Upper lobe of left lung (tissue), 6 donors: ENCODE measurements at regions not wholly inside any gene's neighbourhood (a gene's known extent, or its start where the extent isn't known, plus 50 kb on each side); places are given as distances from the start of the nearest gene placed in this dataset.

Source experiments
- ATAC-seq, 2 donors: fragments of 200-7000 bp; cut with Tn5 transposase; one replicate each; pipeline ENCODE4 v1.9.1; 2022; ENCODE audit warnings: mild to moderate bottlenecking in 2 of 2, moderate library complexity in 2 of 2; ENCODE audit not compliant: low FRiP score in 2 of 2
- DNase-seq, 2 donors: peaks; one replicate each; pipeline ENCODE4 v3.0.0-alpha.2; 2019 to 2020
- H3K27ac ChIP-seq, 4 donors: fragments of 200-600 bp; sonication (generic); one replicate each; pipeline ENCODE4 v1.5.1; 2016 to 2019
- H3K27me3 ChIP-seq, 4 donors: fragments of 200-600 bp; sonication (generic); one replicate each; pipeline ENCODE4 v1.5.1; 2017 to 2019
- H3K36me3 ChIP-seq, 4 donors: fragments of 200-600 bp; sonication (generic); one replicate each; pipeline ENCODE4 v1.5.1; 2016 to 2019
- H3K4me1 ChIP-seq, 4 donors: fragments of 200-600 bp; sonication (generic); one replicate each; pipeline ENCODE4 v1.5.1; 2018 to 2019
- H3K4me3 ChIP-seq, 4 donors: fragments of 200-600 bp; sonication (generic); one replicate each; pipeline ENCODE4 v1.5.1; 2017 to 2019; ENCODE audit warnings: mild to moderate bottlenecking in 2 of 4, moderate library complexity in 1 of 4
- H3K9me3 ChIP-seq, 4 donors: fragments of 200-600 bp; sonication (generic); one replicate each; pipeline ENCODE4 v1.5.1; 2018 to 2019
- CTCF ChIP-seq, 6 experiments: fragments of 450-650 bp in 4 of 6; fragments of 200-600 bp in 2 of 6; sonication (generic) in 2 of 6; IDR thresholded peaks; one replicate each; pipeline ENCODE4 v1.5.1; 2016 to 2019; ENCODE audit warnings: antibody characterized with exemption in 6 of 6
- EP300 ChIP-seq, 4 donors: sonication (generic); formaldehyde crosslinking; IDR thresholded peaks; one replicate each; pipeline ENCODE4 v1.5.1; 2017; ENCODE audit warnings: antibody characterized with exemption in 4 of 4, control low read depth in 2 of 4
- POLR2A ChIP-seq, 4 donors: fragments of 450-650 bp; IDR thresholded peaks; one replicate each; pipeline ENCODE4 v1.5.1; 2016 to 2017; ENCODE audit warnings: antibody characterized with exemption in 4 of 4, mild to moderate bottlenecking in 2 of 4
- POLR2AphosphoS5 ChIP-seq, 2 donors: sonication (generic); formaldehyde crosslinking; IDR thresholded peaks; one replicate each; pipeline ENCODE4 v1.5.1; 2017; ENCODE audit warnings: antibody characterized with exemption in 2 of 2
- WGBS, 2 donors: methylation state at CpG; one replicate each; pipeline ENCODE4 v1.1.5; 2017 to 2018; 5-methylcytosine and 5-hydroxymethylcytosine counted together
- donor health status: DM: no; HTN: no; CAD: no; lungs with moderate emphysema.
- donor health status: DM: no; HTN: yes; CAD: no; lungs with severe emphysema.

GRCh38 chr6:167462514-167463312 lies 137.8 kb downstream of the TTLL2 start:
- DNase-seq (no peak), ATAC-seq (no peak)
- Histone ChIP-seq H3K36me3 (no peaks in the 10 kb centered on the region), H3K27me3 (no peaks in the 10 kb centered on the region), H3K4me1 (peaks cover 0 to 6% (median 0%) of the 10 kb centered on the region in 4 donors), H3K4me3 (no peak overlapping the region), H3K9me3 (no peaks in the 10 kb centered on the region), H3K27ac (no peak overlapping the region)
- 88% methylated on average over 12 of the region's 12 CpGs for WGBS, 2 donors
- TF ChIP-seq POLR2AphosphoS5 (IDR thresholded peaks at IDR 0.05), result no peak
- no peak for TF ChIP-seq POLR2A (IDR thresholded peaks at IDR 0.05)
- TF ChIP-seq CTCF (IDR thresholded peaks at IDR 0.05), result no peak
- TF ChIP-seq EP300 (IDR thresholded peaks at IDR 0.05), result no peak

GRCh38 chr6:167464177-167464576 lies 139.3 kb downstream of the TTLL2 start:
- Histone ChIP-seq H3K27ac (peak overlapping the region in 1 of 4 donors; percentile 37), H3K36me3 (no peaks in the 10 kb centered on the region), H3K9me3 (no peaks in the 10 kb centered on the region), H3K4me1 (peaks cover 0 to 6% (median under 1%) of the 10 kb centered on the region in 4 donors), H3K4me3 (no peak overlapping the region), H3K27me3 (no peaks in the 10 kb centered on the region)
- 88 to 93% methylated on average over 7 of the region's 7 CpGs for WGBS, 2 donors
- DNase-seq, result no peak
- TF ChIP-seq POLR2AphosphoS5 (IDR thresholded peaks at IDR 0.05), result no peak
- TF ChIP-seq CTCF (IDR thresholded peaks at IDR 0.05), result no peak
- no peak for TF ChIP-seq POLR2A (IDR thresholded peaks at IDR 0.05)
- no peak for TF ChIP-seq EP300 (IDR thresholded peaks at IDR 0.05)
- no peak for ATAC-seq

- Histone ChIP-seq H3K4me3 (no peak overlapping the region), H3K27ac (peak overlapping the region; percentile 4 to 77 (median 45)), H3K36me3 (no peaks in the 10 kb centered on the region), H3K9me3 (no peaks in the 10 kb centered on the region), H3K27me3 (no peaks in the 10 kb centered on the region), H3K4me1 (peaks cover 0 to 10% (median 3%) of the 10 kb centered on the region in 4 donors)
- ATAC-seq, result no peak
- no peak for DNase-seq
- 55 to 67% methylated on average over 5 of the region's 5 CpGs for WGBS, 2 donors
- TF ChIP-seq EP300 (IDR thresholded peaks at IDR 0.05) (peak in 3 of 4 donors; percentile 21 to 90 (median 82)), POLR2A (IDR thresholded peaks at IDR 0.05) (no peak), POLR2AphosphoS5 (IDR thresholded peaks at IDR 0.05) (peak; percentile 39 to 79)
Measured at GRCh38 chr6:167465482-167465881, 140.6 kb downstream of the TTLL2 start.

GRCh38 chr6:167467282-167467681 lies 142.4 kb downstream of the TTLL2 start:
- H3K4me1 ChIP-seq, result peaks cover 0 to 10% (median 2%) of the 10 kb centered on the region in 4 donors
- no peak overlapping the region for H3K27ac ChIP-seq
- no peak overlapping the region for H3K4me3 ChIP-seq
- no peaks in the 10 kb centered on the region for H3K36me3 ChIP-seq
- H3K9me3 ChIP-seq, result no peaks in the 10 kb centered on the region
- ATAC-seq (no peak), DNase-seq (no peak)
- WGBS, 2 donors, result 95 to 96% methylated on average over 9 of the region's 9 CpGs
- TF ChIP-seq POLR2AphosphoS5 (IDR thresholded peaks at IDR 0.05), result no peak
- no peak for TF ChIP-seq POLR2A (IDR thresholded peaks at IDR 0.05)
- no peaks in the 10 kb centered on the region for H3K27me3 ChIP-seq

- no peak overlapping the region for H3K4me3 ChIP-seq
- TF ChIP-seq POLR2AphosphoS5 (IDR thresholded peaks at IDR 0.05) (no peak), CTCF (IDR thresholded peaks at IDR 0.05) (no peak)
- ATAC-seq (no peak), DNase-seq (peak in 1 of 2 donors; percentile 17)
- no peaks in the 10 kb centered on the region for H3K9me3 ChIP-seq
- H3K36me3 ChIP-seq, result no peaks in the 10 kb centered on the region
- 91 to 95% methylated on average over 39 of the region's 39 CpGs for WGBS, 2 donors
- peaks cover 0 to 10% (median under 1%) of the 10 kb centered on the region in 4 donors for H3K4me1 ChIP-seq
- H3K27ac ChIP-seq, result no peak overlapping the region
- no peaks in the 10 kb centered on the region for H3K27me3 ChIP-seq
Measured at GRCh38 chr6:167467793-167468431, 143.0 kb downstream of the TTLL2 start.
